ENCODE measurements at regions not wholly inside any gene's neighbourhood (a gene's known extent, or its start where the extent isn't known, plus 50 kb on each side); places are given as distances from the start of the nearest gene placed in this dataset.

DNA sequence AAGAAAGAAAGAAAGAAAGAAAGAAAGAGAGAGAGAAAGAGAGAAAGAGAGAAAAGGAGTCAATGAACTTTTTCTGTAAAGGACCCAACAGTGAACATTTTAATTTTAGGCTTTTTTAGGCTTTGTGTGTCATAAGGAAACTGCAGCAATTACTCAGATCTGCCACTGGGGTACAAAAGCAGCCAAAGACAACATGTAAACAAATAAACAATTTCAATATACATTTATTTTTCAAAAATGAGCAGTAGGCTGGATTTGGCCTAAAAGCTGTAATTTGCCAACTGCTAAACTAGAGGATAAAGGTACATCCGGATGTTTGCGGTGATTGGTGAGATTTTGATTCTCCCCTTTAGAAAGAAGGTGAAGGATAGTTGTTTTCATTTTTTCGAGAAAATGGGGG lies 143.6 kb downstream of the CEMIP2 start:
- H2AFZ ChIP-seq (ENCODE audit: low read length): no peak overlapping the region
- no peak overlapping the region for H3K4me2 ChIP-seq (ENCODE audit: low read length)
- H3K27ac ChIP-seq (ENCODE audit: low read depth, low read length, poor library complexity, severe bottlenecking): no peak overlapping the region
- H3K4me1 ChIP-seq (ENCODE audit: insufficient read depth, low read length, severe bottlenecking): no peaks in the 10 kb centered on the region
- no peaks in the 10 kb centered on the region for H3K36me3 ChIP-seq (ENCODE audit: insufficient read depth, low read length)
- H4K20me1 ChIP-seq (ENCODE audit: insufficient read depth, low read length): no peaks in the 10 kb centered on the region
- no peak overlapping the region for H3K9ac ChIP-seq (ENCODE audit: low read length)
- TF ChIP-seq EZH2 (IDR thresholded peaks at IDR 0.05; ENCODE audit: borderline replicate concordance, low read length) (no peak), CTCF (IDR thresholded peaks at IDR 0.05; ENCODE audit: low read length) (no peak)
- no peaks in the 10 kb centered on the region for H3K79me2 ChIP-seq (ENCODE audit: insufficient read depth, low read length)
- H3K9me3 ChIP-seq (ENCODE audit: low read length): no peaks in the 10 kb centered on the region
- no peaks in the 10 kb centered on the region for H3K9me2 ChIP-seq (ENCODE audit: low read depth, low read length)
- no peak overlapping the region for H3K4me3 ChIP-seq (ENCODE audit: low read depth, low read length, poor library complexity, severe bottlenecking)
- H3K27me3 ChIP-seq (ENCODE audit: insufficient read depth, low read length): no peaks in the 10 kb centered on the region
- no peaks in the 10 kb centered on the region for H3F3A ChIP-seq (ENCODE audit: insufficient read depth, low read length)

DNA sequence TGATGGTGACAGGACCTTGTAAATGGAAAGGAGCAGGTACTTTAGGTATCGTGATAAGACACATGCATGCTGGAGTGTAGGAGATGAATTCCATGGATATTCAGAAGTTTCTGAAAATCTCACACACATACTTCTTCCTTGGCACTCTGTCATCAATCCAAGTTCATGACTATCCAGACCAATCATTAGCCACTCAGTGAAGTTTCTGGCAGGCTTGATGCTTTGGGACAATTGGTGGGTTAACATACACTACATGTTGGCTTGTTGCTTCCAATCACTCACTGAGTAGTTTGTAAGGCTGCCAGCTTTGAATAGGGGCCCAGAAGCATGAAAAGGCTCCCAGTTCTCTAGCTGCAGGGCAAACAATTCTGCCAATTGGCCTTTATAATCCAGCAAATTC lies 147.6 kb downstream of the CEMIP2 start:
- Histone ChIP-seq H3K27ac (ENCODE audit: low read depth, low read length, poor library complexity, severe bottlenecking) (no peak overlapping the region), H3K4me1 (ENCODE audit: insufficient read depth, low read length, severe bottlenecking) (no peaks in the 10 kb centered on the region), H3K9ac (ENCODE audit: low read length) (no peak overlapping the region), H3K27me3 (ENCODE audit: insufficient read depth, low read length) (no peaks in the 10 kb centered on the region), H3K4me2 (ENCODE audit: low read length) (no peak overlapping the region), H3K9me3 (ENCODE audit: low read length) (no peaks in the 10 kb centered on the region), H3F3A (ENCODE audit: insufficient read depth, low read length) (no peaks in the 10 kb centered on the region), H2AFZ (ENCODE audit: low read length) (no peak overlapping the region), H4K20me1 (ENCODE audit: insufficient read depth, low read length) (no peaks in the 10 kb centered on the region), H3K79me2 (ENCODE audit: insufficient read depth, low read length) (no peaks in the 10 kb centered on the region), H3K36me3 (ENCODE audit: insufficient read depth, low read length) (no peaks in the 10 kb centered on the region), H3K9me2 (ENCODE audit: low read depth, low read length) (no peaks in the 10 kb centered on the region), H3K4me3 (ENCODE audit: low read depth, low read length, poor library complexity, severe bottlenecking) (no peak overlapping the region)
- TF ChIP-seq EZH2 (IDR thresholded peaks at IDR 0.05; ENCODE audit: borderline replicate concordance, low read length) (no peak), CTCF (IDR thresholded peaks at IDR 0.05; ENCODE audit: low read length) (no peak)

DNA sequence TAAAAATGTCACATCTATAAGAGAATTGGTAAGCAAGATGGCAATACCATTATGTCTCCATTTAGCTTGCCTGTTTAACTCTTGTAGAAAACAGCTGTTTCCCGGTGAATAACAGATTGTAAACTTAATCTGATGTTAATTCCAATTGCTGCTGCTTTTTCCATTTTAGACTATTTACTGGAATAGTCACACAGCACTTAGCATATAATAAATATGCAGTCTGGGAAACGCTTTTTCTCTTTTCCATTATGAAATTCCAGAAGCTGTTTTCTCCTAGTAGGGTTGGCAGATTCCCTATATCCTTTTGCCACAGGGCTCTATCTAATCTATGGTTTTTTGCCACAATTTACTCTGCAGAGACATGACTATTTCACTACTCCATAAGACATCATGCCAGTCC lies 148.0 kb downstream of the CEMIP2 start:
- Histone ChIP-seq H3K4me1 (ENCODE audit: insufficient read depth, low read length, severe bottlenecking) (no peaks in the 10 kb centered on the region), H3K27ac (ENCODE audit: low read depth, low read length, poor library complexity, severe bottlenecking) (no peak overlapping the region), H3K9me2 (ENCODE audit: low read depth, low read length) (no peaks in the 10 kb centered on the region), H3F3A (ENCODE audit: insufficient read depth, low read length) (no peaks in the 10 kb centered on the region), H2AFZ (ENCODE audit: low read length) (no peak overlapping the region), H4K20me1 (ENCODE audit: insufficient read depth, low read length) (no peaks in the 10 kb centered on the region), H3K27me3 (ENCODE audit: insufficient read depth, low read length) (no peaks in the 10 kb centered on the region), H3K4me3 (ENCODE audit: low read depth, low read length, poor library complexity, severe bottlenecking) (no peak overlapping the region), H3K36me3 (ENCODE audit: insufficient read depth, low read length) (no peaks in the 10 kb centered on the region), H3K9ac (ENCODE audit: low read length) (no peak overlapping the region), H3K4me2 (ENCODE audit: low read length) (no peak overlapping the region), H3K9me3 (ENCODE audit: low read length) (no peaks in the 10 kb centered on the region), H3K79me2 (ENCODE audit: insufficient read depth, low read length) (no peaks in the 10 kb centered on the region)
- no peak for TF ChIP-seq CTCF (IDR thresholded peaks at IDR 0.05; ENCODE audit: low read length)
- no peak for TF ChIP-seq EZH2 (IDR thresholded peaks at IDR 0.05; ENCODE audit: borderline replicate concordance, low read length)
